GM10266 (cell line): ENCODE measurements at regions not wholly inside any gene's neighbourhood (a gene's known extent, or its start where the extent isn't known, plus 50 kb on each side); places are given as distances from the start of the nearest gene placed in this dataset.
"Not testable (repeated sequence)": the region's sequence is repeated elsewhere in the genome, so short reads cannot be mapped to it uniquely, and the experiment has no call there.

ENCODE experiments used
- DNase-seq: peaks from one replicate; pipeline ENCODE4 v3.0.0; 2012; ENCODE audit errors: extremely low spot score
- TF ChIP-seq, protein P1 (sequence below): IDR thresholded peaks from 2 replicates; pipeline ENCODE4 v1.5.1; 2012; ENCODE audit warnings: mild to moderate bottlenecking, low read depth; ENCODE audit not compliant: control insufficient read depth, insufficient read depth; ENCODE audit errors: missing control alignments

DNA sequence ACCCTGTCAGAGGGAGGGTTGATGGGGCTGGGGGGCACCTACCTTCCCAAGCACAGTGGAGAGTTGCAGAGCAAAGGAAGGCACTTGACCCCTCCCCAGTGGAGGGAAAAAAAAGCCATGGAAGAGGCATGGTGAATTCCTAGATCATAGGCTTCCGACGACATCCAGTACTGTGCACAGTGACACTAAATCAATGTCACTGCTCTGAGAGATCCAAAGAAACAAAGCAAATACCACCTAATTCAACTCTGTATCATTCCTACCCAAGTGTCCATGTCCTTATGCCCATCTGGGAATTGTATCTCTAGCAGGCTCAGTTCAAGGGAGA lies 344.2 kb upstream of the NCAM1 start:
- TF ChIP-seq, protein P1, sequence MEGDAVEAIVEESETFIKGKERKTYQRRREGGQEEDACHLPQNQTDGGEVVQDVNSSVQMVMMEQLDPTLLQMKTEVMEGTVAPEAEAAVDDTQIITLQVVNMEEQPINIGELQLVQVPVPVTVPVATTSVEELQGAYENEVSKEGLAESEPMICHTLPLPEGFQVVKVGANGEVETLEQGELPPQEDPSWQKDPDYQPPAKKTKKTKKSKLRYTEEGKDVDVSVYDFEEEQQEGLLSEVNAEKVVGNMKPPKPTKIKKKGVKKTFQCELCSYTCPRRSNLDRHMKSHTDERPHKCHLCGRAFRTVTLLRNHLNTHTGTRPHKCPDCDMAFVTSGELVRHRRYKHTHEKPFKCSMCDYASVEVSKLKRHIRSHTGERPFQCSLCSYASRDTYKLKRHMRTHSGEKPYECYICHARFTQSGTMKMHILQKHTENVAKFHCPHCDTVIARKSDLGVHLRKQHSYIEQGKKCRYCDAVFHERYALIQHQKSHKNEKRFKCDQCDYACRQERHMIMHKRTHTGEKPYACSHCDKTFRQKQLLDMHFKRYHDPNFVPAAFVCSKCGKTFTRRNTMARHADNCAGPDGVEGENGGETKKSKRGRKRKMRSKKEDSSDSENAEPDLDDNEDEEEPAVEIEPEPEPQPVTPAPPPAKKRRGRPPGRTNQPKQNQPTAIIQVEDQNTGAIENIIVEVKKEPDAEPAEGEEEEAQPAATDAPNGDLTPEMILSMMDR, result no peak
- no peak for DNase-seq

GRCh38 chr11:112617977-112618826 lies 343.0 kb upstream of the NCAM1 start:
- TF ChIP-seq, protein P1, result no peak

GRCh38 chr11:112619106-112619505 lies 342.1 kb upstream of the NCAM1 start:
- TF ChIP-seq, protein P1, result no peak
- DNase-seq, result no peak

More at GRCh38 chr11:112617977-112618826, 343.0 kb upstream of the NCAM1 start:
- no peak for DNase-seq

DNA sequence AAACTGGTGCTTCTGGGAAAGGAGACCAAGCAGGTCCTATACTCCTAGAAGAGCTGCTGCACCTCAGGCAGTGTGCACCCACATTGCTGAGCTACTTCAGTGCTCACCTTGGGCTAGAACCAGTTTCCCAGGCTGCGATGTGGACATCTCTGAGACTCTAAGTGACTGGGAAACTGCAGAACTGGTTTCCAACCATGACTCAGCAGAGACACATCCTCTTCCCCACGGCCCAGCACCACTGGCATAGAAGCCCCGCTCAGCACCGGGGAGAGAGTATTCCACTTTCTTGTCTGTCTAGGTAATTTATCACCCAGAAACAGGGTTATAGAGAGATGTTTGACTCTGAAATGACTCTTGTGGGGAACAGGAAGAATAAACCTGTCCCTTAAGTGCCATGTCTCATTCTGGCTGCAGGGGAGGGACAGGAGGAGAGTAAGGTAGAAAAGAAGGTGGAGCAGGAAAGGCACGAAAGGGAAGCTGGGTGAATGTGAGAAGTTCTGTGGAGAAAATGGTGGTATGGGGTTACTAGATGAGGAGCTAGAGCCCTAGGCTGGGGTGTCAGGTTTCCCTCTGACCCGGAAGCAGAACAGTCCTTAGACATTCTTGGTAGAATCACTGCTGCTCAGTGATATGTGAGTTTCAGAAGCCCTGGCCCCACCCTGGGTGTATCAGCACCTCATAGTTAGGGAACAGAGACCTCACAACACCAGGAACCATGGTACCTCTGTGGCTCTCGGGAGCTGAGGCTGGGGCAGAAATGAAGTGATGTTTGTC lies 340.4 kb upstream of the NCAM1 start:
- DNase-seq, result no peak

GRCh38 chr11:112623057-112623456 lies 338.2 kb upstream of the NCAM1 start:
- no peak for DNase-seq
- TF ChIP-seq, protein P1, result no peak

More for the DNA sequence above, 340.4 kb upstream of the NCAM1 start:
- TF ChIP-seq, protein P1, result no peak

GRCh38 chr11:112624431-112624830 lies 336.8 kb upstream of the NCAM1 start:
- DNase-seq, result no peak
- TF ChIP-seq, protein P1, result no peak

DNA sequence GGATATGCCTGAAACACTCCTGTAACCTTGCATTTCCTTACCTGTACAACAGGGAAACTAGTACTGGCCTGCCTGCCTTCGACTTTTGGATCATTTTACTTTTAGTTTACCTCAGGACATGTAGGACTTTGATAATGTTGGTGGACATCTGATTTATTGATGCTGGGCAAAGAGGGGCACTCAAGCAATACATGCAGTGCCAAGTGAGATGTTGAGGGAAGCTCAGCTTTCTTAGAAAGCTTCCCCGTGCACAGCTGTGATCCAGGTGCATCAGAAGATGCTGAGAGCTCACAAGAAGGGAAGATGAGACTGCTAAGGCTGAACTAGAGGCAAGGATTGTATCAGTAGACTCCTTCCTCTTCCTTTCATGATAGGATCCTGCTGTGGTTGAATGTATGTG lies 336.2 kb upstream of the NCAM1 start:
- not testable (repeated sequence) for DNase-seq

- TF ChIP-seq, protein P1, result no peak
- no peak for DNase-seq
Measured at GRCh38 chr11:112625814-112626213, 335.4 kb upstream of the NCAM1 start.
